Hematopoietic multipotent progenitor cell treated with erythropoietin and hydrocortisone succinate and interleukin-3 and kit ligand, for 8 days (in vitro differentiated cells): ENCODE measurements at regions not wholly inside any gene's neighbourhood (a gene's known extent, or its start where the extent isn't known, plus 50 kb on each side); places are given as distances from the start of the nearest gene placed in this dataset.

ENCODE experiments used
- DNase-seq: peaks from one replicate; pipeline ENCODE4 v3.0.0-alpha.2; 2015

- no peak for DNase-seq
Measured at GRCh38 chr21:24046829-24047443, 1560.3 kb downstream of the MRPL39 start.

GRCh38 chr21:24045775-24046215, 1561.5 kb downstream of the MRPL39 start:
- peak; percentile 26 for DNase-seq

GRCh38 chr21:24045373-24045772, 1561.9 kb downstream of the MRPL39 start:
- DNase-seq: no peak

GRCh38 chr21:24042687-24043086, 1564.6 kb downstream of the MRPL39 start:
- DNase-seq: no peak

DNA sequence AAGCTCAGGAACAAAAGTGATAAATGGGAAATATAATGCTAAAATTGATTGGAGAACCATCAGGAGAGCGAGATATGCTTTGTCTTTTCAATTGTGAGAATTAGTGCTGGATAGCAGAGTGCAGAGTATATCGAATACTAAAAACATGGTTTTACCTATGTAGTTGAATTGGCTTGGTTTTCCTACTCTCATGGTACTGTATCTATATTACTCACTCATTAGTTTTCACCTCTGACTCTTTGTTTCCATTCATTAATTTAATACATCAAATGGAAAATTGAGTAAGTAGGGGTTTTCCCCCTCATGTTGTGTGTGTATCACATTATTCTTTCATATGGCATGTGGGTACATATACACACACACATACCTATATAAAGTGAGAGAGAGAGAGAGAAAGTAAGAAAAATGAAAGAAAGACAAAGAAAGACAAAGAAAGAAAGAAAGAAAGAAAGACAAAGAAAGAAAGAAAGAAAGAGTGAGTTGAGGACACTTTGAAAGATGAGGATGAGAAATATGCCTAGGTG, 1574.5 kb downstream of the MRPL39 start:
- DNase-seq: no peak

- no peak for DNase-seq
Measured at GRCh38 chr21:24027396-24027795, 1579.9 kb downstream of the MRPL39 start.

DNA sequence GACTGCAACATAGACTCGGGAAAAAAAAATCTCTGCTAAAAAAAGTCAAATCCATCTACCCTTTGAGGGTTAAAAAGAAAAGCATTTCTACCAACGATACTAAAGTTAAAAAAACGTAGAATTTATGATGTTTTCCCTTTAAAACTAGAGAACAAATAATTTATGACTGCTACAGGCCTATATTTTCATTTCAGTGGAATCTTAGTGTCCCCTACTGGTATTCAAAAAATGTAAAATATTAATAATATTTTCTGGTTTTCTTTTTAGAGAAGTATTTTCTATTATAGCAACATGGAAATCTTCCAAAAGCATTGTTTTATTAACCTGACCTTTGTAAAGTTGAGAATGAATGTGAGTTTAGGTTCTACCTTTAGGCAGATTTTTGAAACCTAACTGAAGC, 1582.2 kb downstream of the MRPL39 start:
- DNase-seq: no peak

GRCh38 chr21:24023936-24024335, 1583.3 kb downstream of the MRPL39 start:
- DNase-seq: no peak

GRCh38 chr21:24023402-24023801, 1583.9 kb downstream of the MRPL39 start:
- no peak for DNase-seq

- no peak for DNase-seq
Measured at GRCh38 chr21:24014381-24014780, 1592.9 kb downstream of the MRPL39 start.

DNA sequence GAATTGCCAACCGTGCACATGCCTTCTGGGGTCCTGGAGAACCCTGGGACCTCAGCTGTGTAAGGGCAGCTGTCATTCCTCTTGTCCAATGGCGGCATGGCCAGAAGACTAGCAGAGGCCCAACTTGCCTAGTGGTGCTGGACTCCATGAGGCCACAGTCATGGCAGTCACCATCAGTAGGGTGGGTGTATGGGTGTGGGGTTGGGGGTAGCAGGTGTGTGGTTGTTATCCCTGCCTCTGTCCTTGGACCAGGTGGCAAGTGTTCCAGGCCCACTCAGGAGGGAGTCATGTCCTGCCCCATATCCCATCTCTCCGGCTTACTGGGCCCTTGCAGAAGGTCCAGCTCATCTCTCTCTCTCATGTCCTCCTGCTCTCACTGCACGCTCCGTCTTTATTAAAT, 1596.2 kb downstream of the MRPL39 start:
- no peak for DNase-seq

GRCh38 chr21:24007592-24007991, 1599.7 kb downstream of the MRPL39 start:
- DNase-seq: no peak

DNA sequence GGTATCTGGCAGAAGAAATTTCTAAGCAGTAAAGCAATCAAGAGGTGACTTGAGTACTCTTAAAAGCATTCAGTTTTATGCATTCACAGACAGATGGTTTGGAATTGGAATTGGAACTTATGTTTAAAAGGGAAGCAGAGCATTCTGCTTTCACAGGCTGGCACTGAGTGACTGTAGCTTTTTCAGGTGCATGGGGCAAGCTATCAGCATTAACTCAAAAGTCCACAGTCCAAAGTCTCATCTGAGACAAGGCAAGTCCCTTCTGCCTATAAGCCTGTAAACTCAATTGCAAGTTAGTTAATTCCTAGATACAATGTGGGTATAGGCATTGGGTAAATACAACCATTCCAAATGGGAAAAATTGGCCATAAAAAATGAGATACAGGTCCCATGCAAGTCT, 1620.3 kb downstream of the MRPL39 start:
- no peak for DNase-seq

- no peak for DNase-seq
Measured at GRCh38 chr21:23986214-23986613, 1621.1 kb downstream of the MRPL39 start.

GRCh38 chr21:23982546-23982945, 1624.7 kb downstream of the MRPL39 start:
- no peak for DNase-seq

DNA sequence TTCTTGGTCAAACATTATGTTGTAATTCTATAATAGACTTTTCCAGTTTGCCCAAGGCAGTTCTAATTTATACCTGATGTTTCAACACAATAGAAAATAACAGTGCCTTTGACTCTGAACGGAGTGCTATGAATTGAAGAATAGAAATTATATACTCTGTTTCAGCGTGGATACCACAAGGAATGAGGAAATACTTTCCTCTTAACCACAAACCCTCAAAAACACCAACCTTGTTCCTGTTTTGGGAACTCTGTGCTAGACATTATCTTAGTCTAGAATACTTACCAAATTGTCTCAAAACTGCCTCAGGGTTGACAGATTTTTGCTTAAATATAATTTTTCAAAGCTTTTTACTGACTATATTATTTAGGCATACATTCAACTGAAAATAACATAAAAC, 1629.3 kb downstream of the MRPL39 start:
- DNase-seq: no peak

DNA sequence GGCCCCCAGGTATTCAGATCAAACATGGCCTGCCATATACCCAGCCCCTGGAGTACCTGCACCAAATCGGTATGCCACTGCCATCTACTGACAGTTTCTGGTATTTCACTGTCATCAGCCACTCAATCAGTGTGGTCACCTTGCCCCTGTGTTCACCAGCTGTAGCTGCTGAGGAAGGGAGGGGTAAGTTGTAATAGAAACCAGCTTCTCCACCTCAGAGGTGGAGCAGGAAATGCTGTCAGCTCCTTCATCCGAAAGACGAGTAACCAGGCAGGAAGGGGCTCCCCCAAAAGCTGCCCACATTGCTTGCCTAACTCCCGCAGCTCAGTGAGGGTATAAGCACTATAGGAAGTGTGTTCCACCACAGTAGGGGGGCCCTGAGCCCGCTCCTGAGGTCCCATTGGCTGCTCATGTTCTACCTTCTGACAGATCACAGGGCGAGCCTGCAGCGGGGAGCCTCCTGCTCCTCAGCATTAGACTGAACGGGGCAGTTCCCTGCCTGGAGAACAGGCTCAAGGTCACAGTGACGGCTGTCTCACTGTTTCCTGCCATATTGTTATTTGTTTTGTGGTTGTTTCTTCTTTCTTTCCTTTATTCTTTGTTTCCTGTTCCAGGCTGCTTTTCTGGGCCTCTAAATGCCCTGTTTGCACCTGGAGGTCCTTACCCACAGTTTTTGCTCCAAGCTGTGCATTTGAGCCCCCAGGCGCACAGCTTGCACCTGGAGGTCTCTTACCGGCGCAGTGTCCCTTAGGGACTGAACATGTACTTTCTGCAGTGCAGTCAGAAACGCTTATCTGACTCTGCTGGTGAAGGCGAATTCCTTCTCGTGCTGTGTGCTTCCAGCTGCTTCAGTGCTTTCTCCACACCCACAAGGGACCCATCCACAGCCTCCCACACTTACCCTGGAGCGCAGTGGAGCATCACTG, 1638.3 kb downstream of the MRPL39 start:
- peak; percentile 67 for DNase-seq

- no peak for DNase-seq
Measured at GRCh38 chr21:23968008-23968407, 1639.3 kb downstream of the MRPL39 start.

DNA sequence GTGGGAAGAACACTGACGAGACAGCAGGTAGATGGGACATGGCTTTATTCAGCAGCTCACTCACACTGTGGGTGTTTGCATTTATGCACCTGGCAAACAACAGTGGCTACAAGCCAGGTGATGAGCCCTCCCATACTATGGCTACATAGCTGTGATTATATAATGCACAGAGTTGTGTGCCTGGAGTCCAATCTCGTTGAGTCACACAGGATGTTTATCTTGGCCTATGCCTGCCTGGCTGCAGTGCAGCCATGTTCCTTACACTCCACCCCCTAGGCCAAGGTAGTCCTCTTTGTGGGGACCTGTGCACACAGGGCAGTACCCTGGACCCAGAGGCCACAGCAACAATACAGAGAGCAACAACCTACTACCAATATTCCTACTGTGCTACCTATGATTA, 1643.8 kb downstream of the MRPL39 start:
- DNase-seq: no peak

DNA sequence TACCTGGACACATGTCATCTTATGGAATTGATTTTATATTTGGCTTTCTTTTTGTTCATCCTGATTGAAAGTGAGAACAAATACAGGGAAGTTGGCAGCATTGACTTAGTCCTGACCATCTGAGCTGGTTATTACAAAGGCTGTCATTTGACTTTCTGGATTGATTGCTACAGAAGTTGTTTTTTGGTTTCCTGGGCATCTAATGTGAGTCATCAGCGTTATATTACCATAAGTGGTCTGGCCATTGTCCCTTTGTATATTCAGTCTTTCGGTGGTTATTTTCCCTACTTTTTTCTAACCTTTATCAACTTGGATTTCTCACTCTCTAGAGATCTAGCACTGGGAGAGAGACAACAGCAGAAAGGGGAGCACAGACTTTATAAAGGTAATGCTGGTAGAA, 1646.5 kb downstream of the MRPL39 start:
- no peak for DNase-seq

DNA sequence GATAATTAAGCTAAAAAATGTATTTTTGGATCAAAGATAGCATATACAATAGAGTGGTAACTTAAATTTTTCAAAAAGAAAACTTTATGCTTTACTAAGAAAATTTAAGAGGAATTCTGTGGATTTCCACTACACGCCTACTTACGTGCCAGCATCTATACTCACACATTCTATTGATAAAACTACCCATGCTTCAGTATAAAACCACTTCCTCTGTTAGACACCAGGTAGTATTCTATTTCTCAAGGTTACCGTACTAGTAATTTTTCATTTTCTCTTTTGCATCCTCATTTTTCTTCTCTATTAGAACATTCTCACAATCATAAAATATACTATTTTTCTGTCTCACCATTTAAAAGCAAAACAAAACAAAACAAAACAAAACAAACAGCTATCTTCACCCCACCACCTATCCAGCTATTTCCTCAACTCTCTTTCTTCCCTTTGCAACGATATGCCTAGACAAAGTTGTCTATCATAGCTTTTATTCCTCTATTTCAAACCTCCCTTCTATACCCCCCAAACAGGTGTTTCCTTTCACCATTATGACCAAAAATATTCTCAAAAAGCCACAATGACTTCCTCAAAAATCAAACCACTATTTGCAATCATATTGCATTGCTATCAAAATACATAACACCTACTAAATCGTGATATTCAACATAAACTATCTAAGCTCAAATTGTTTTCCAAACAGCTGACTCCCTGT, 1652.0 kb downstream of the MRPL39 start:
- no peak for DNase-seq

- no peak for DNase-seq
Measured at GRCh38 chr21:23952269-23952668, 1655.0 kb downstream of the MRPL39 start.

DNA sequence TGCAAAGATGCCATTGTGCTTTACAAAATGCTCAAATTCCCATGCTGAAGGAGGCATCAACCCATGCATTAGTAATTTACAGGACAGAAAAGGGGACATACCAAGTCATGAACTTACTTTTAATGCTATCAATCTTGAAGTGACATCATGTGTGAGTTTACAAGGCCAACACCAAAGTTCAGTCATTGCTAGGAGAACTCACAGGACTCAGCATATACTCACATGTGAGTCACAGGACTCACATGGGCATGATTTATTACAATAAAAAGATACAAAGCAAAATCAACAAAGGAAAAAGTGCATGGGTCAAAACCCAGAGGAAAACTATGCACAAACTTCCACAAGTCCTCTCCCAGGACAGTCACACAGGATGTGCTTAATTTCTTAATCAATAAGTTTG, 1656.0 kb downstream of the MRPL39 start:
- DNase-seq: no peak
